Type B pancreatic cell (in vitro differentiated cells): ENCODE measurements at regions not wholly inside any gene's neighbourhood (a gene's known extent, or its start where the extent isn't known, plus 50 kb on each side); places are given as distances from the start of the nearest gene placed in this dataset.

ENCODE experiments used
- DNase-seq: peaks from one replicate; pipeline ENCODE4 v3.0.0; 2021; ENCODE audit warnings: mixed read lengths; ENCODE audit not compliant: unreplicated experiment; ENCODE audit errors: extremely low spot score
- H3K27ac Mint-ChIP-seq: 2 replicates; pipeline ENCODE4 v1.8.0; 2021; ENCODE audit warnings: mild to moderate bottlenecking, mixed read lengths
- H3K27me3 Mint-ChIP-seq: 2 replicates; pipeline ENCODE4 v1.8.0; 2021; ENCODE audit warnings: mixed read lengths
- H3K36me3 Mint-ChIP-seq: 2 replicates; pipeline ENCODE4 v1.8.0; 2021; ENCODE audit warnings: mixed read lengths
- H3K4me1 Mint-ChIP-seq: one replicate; pipeline ENCODE4 v1.8.0; 2021; ENCODE audit warnings: mixed read lengths; ENCODE audit not compliant: unreplicated experiment
- H3K4me3 Mint-ChIP-seq: 2 replicates; pipeline ENCODE4 v1.8.0; 2021; ENCODE audit warnings: mild to moderate bottlenecking, mixed read lengths
- H3K9me3 Mint-ChIP-seq: 2 replicates; pipeline ENCODE4 v1.8.0; 2021; ENCODE audit warnings: mixed read lengths
- CTCF ChIP-seq: fragments of 200-600 bp; sonication (generic); conservative IDR thresholded peaks from 2 replicates; pipeline ENCODE4 v1.5.0; 2021; ENCODE audit warnings: antibody characterized with exemption, mild to moderate bottlenecking

DNA sequence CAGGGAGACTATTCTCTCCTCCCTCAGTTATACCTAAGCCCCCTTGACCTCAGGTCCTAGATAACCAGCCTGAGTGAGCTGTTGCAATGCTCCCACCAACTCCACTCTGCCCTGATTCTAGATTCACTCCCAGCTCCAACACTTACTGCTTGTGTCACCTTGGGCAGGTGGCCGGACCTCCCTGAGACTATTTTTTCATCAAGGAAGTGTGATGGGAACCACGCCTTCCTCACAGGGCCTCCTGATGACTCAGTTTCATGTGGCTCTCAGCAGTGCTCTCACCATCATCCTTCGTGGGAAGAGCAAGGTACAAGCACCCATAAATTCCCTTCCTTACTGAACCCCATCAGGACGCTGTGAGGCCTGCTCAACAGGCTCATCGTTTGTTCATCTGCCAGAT, 925.8 kb upstream of the ZNF722 start:
- Mint-ChIP-seq H3K36me3 (no peaks in the 10 kb centered on the region), H3K27me3 (no peaks in the 10 kb centered on the region), H3K27ac (no peak overlapping the region), H3K9me3 (peaks cover 24% of the 10 kb centered on the region), H3K4me3 (no peak overlapping the region), H3K4me1 (no peaks in the 10 kb centered on the region)
- DNase-seq = peak; percentile 44
- no peak for TF ChIP-seq CTCF

DNA sequence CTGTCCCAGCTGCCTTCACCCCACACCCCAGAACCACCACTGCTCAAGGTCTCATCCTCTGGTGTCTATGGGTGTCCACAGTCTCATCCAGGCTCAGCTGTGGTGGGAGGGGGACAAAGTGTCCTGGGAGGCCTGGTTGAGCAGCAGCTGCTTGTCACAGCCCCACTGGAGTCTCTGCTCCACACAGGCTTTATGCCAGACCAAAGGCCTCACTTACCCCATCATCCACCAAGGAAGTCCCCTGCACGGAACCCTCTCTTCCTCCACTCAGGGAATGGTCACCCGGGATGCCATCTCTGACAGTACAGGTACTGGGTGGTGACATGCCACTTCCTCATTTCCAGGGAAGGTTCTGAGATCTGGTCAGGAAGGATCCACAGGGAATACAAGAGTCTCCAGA, 925.4 kb upstream of the ZNF722 start:
- Mint-ChIP-seq H3K27me3 (no peaks in the 10 kb centered on the region), H3K36me3 (no peaks in the 10 kb centered on the region), H3K4me3 (no peak overlapping the region), H3K9me3 (peaks cover 24% of the 10 kb centered on the region), H3K4me1 (no peaks in the 10 kb centered on the region), H3K27ac (no peak overlapping the region)
- no peak for TF ChIP-seq CTCF
- no peak for DNase-seq

DNA sequence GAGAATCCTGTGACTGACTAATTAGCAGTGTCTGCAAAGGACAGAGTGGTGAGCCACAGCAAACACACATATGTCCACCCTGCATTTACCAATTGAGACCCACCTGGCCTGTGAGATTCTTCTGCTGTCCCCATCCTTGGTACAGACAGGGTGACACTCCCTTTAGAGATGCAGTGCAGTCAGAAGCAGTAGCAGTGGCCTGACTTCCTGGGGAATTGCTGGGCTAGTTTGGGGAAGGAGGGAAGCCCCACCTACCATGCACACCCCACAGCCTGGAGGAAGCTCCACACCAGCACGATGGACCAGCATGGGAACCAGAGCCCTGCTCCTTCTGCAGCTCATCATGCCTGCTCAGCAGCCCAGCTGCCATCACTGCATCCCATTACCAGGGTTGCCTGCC, 924.9 kb upstream of the ZNF722 start:
- Mint-ChIP-seq H3K9me3 (peaks cover 24% of the 10 kb centered on the region), H3K27me3 (no peaks in the 10 kb centered on the region), H3K36me3 (no peaks in the 10 kb centered on the region), H3K4me1 (no peaks in the 10 kb centered on the region), H3K4me3 (no peak overlapping the region), H3K27ac (no peak overlapping the region)
- peak; percentile 52 for DNase-seq
- no peak for TF ChIP-seq CTCF

DNA sequence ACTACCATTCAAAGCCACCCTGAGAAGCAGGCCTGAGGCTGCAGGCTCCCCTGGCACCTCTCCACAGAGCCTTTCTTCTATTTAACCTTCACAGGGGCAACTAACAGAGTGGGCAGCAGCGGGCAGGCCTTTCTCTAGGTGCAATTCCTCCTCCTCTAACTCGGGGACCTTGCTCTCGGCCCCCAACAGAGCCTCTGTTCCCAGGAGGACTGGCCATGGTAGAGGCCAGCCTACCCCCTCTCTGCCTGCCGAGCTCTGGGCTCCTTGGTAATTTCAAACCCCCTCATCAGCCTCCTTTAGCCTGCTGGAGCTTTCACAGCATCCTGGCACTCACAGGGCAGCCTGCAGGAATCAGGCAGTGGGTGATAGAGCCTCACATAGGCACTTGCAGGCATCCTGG, 920.8 kb upstream of the ZNF722 start:
- Mint-ChIP-seq H3K27me3 (no peaks in the 10 kb centered on the region), H3K4me3 (no peak overlapping the region), H3K9me3 (peaks cover 14% of the 10 kb centered on the region), H3K27ac (no peak overlapping the region), H3K4me1 (no peaks in the 10 kb centered on the region), H3K36me3 (no peaks in the 10 kb centered on the region)
- DNase-seq = peak; percentile 39
- TF ChIP-seq CTCF = no peak

GRCh38 chr7:63080406-63080805, 918.2 kb upstream of the ZNF722 start:
- H3K27me3 Mint-ChIP-seq = no peaks in the 10 kb centered on the region
- H3K4me1 Mint-ChIP-seq = no peaks in the 10 kb centered on the region
- no peaks in the 10 kb centered on the region for H3K36me3 Mint-ChIP-seq
- peak; percentile 56 for DNase-seq
- no peak overlapping the region for H3K27ac Mint-ChIP-seq
- TF ChIP-seq CTCF = no peak
- H3K9me3 Mint-ChIP-seq = peaks cover 15% of the 10 kb centered on the region
- no peak overlapping the region for H3K4me3 Mint-ChIP-seq

- no peak for TF ChIP-seq CTCF
- Mint-ChIP-seq H3K27me3 (no peaks in the 10 kb centered on the region), H3K4me1 (no peaks in the 10 kb centered on the region), H3K9me3 (peaks cover 12% of the 10 kb centered on the region), H3K4me3 (no peak overlapping the region), H3K27ac (no peak overlapping the region), H3K36me3 (no peaks in the 10 kb centered on the region)
- peak; percentile 20 for DNase-seq
Observed at GRCh38 chr7:63080831-63081230, 917.8 kb upstream of the ZNF722 start.
